NCI-H1105 treated with DMSO at 0.1 percent for 48 hours (cell line): ENCODE measurements at regions not wholly inside any gene's neighbourhood (a gene's known extent, or its start where the extent isn't known, plus 50 kb on each side); places are given as distances from the start of the nearest gene placed in this dataset.

ENCODE experiments used
- DNase-seq: peaks from one replicate; lab custom pipeline; 2025; lab: John Stamatoyannopoulos, UW

DNA sequence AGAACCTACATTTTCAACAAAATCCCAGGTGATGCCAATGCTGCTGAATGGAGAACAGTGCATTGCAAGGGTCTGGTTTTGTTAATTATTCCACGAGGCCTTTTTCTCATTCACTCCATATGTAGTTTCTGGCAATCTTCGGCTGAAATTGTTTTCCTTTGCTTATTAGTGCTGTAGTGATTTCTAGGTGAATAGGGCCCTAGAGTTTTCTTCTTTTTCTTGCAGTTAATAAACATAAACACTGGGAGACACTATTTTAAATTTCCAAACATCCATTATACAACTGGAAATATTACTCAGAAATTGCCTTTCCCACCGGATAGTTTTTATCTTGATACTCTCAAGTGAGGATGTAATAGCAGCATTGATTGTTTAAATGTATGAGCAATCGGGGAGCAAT, 435.6 kb downstream of the XPNPEP1 start:
- no peak for DNase-seq

DNA sequence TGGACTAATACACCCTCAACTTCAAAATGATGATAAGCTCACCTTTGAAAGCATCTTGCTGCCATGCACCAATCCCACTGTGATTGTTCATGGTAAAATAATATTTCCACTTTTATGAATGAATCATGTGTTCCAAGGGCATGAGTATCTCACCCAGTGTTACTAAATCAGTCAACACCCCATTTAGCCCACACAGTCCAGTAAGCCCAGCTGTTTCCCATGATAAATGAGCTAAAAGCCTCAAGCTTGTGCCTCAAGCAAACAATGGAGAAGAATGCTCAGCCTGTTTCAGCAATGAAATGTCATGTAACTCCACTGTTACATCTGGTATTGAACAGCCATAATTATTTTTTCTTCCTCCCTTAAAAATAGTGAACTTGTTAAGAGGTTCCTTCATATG, 442.5 kb downstream of the XPNPEP1 start:
- DNase-seq: no peak

GRCh38 chr10:109475711-109476421, 447.4 kb downstream of the XPNPEP1 start:
- DNase-seq: peak; percentile 33

- DNase-seq: no peak
These were observed 448.5 kb downstream of the XPNPEP1 start for GRCh38 chr10:109474812-109475211.

GRCh38 chr10:109474261-109474660, 449.1 kb downstream of the XPNPEP1 start:
- peak; percentile 3 for DNase-seq

DNA sequence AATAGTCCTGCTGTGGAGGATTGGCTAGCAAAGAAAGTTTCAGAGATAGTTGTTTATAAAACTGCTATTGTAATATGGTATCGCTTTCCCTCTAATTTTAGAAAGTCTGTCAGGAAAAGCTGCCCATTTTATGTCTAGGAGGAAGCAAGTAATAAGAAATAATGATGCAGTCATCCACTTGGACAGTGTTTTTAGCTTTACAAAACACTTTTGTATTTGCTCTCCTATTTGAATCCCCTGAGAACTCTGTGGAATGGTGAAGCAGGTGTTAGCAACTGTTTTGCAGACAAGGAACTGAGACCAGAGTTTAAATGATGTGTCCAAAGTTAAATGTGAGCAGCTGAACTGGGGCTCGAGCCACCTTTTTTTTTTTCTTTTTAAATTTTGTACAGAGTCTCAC, 455.8 kb downstream of the XPNPEP1 start:
- no peak for DNase-seq

DNA sequence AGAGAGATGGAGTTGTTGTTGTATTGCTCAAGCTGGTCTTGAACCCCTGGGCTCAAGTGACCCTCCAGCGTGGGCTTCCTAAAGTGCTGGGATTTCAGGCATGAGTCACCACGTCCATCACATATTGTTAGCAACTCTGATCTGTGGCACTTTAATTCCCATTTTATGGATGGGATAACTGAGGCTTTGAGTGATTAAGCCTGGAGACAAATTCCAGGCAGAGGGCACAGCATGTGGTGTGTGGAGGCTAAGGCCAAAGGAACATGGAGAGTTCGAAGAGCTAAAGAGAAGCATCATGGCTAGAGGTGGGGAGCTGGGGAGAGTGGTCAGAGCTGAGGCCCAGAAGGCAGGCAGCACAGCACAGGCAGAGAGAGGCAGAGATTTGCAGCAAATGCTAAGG, 458.4 kb downstream of the XPNPEP1 start:
- DNase-seq: no peak

- DNase-seq: no peak
These were observed 466.0 kb downstream of the XPNPEP1 start for GRCh38 chr10:109457302-109457638.

DNA sequence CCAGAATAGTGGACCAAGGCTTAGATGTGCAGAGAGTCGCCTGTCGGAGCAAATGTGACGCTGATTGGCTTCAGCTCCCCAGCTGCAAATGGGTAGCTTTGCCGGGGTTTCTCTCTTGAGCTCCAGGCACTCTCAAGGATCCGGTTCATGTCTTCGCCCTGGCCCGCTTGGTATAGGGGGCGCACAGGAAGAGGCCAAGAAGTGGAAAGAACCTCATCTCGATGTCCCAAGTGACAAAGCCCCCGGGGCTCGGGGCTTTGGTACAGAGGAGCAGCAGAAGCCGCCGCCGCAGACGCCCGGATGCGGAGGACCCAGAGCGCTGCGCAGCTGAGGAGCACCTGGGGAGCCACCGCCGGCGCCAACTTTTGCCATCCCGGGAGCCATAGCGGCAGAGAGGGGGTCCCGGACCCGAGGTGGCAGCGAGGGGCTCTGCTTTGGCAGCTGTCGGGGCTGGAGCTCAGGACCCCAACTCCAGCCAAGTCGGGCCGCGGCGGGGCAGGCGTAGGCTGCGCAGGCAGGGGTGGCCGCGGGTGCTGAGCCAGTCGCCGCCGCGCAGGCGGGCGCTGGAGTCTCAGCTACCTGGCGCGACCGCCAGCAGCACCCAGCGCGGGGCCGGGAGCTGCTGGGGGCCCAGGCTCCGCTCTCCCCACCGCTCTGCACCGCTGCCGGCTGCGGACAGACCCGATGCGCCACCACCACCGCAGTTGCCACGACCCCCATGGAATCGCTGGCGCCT, 466.6 kb downstream of the XPNPEP1 start:
- DNase-seq: no peak

DNA sequence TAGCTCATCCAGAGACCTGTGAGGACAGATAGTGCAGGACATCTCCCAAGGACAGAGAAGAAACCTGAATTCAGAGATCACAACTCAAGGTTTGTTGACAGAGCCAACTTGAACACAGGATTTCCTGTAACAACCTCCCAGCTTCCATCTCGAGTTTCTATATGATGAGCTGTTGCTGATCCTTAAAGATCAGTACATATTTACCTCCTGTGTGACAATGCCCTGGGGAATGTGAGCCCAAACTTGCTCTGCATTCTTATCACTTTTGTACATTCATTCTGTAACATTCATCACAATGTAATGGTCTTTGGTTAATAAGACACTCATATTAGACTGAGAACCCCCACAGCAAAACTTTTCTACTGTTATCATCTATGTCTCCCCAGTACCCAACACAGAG, 468.6 kb downstream of the XPNPEP1 start:
- no peak for DNase-seq

DNA sequence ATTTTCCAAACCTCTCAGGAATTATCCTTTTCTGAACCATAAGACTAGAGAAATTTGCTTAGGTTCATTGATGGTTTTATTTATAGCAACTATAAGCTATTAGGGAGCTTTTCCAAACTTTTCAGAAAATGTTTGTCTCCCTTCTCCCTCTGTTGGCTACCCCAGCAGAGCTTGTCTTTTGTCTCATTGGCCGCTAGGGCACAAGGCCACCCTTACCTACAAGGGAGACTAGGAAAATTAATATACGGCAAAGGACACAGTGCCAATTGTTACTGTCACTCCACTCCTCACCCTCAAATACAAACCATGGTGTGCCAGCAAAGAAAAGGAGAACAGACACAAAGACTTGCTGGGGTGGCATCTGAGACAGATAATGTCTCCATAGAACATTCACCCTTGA, 471.4 kb downstream of the XPNPEP1 start:
- DNase-seq: no peak

- DNase-seq: peak; percentile 81
These were observed 472.6 kb downstream of the XPNPEP1 start for GRCh38 chr10:109450702-109451101.

DNA sequence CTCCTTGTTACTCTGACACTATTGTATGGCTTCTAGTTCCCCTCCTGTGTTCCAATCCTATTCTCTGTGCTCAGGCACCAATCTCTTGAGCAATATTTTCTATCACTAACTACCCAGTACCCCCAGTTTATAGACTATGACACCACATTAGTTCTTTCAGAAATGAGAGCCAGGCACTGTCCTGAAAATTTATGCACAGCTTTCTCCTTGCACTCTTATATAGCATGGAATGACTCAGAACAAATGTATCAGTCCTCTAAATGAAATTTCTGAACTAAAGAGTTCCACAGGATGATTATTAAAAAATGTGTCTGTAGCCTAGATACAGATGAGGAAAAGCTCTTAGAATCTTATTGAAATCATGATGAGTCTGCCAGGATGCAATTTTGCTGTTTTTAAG, 489.9 kb downstream of the XPNPEP1 start:
- DNase-seq: no peak

GRCh38 chr10:109432281-109432680, 491.0 kb downstream of the XPNPEP1 start:
- DNase-seq: no peak

GRCh38 chr10:109430799-109431198, 492.5 kb downstream of the XPNPEP1 start:
- DNase-seq: no peak

GRCh38 chr10:109430043-109430760, 493.1 kb downstream of the XPNPEP1 start:
- DNase-seq: no peak

- no peak for DNase-seq
These were observed 494.4 kb downstream of the XPNPEP1 start for GRCh38 chr10:109428775-109429491.

GRCh38 chr10:109427411-109427810, 495.9 kb downstream of the XPNPEP1 start:
- no peak for DNase-seq

DNA sequence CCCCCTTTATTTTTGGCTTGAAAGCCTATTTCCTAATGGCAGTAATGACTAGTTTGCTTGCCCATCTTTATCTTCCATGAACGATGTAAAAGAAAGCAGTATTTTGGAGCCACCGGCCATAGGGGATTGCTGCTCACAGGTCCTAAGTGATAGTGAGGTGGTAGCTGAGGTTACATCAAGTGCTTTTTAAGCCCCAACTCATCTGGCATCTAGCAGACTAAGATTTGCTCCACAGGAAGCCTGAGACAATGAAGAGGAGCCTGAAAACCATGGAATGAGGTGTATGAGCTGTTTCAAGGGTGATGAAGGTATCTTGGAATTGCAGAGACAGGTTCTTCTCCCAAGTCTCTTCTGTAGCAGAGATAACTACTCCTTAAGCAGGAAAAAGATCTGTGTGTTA, 496.3 kb downstream of the XPNPEP1 start:
- no peak for DNase-seq

DNA sequence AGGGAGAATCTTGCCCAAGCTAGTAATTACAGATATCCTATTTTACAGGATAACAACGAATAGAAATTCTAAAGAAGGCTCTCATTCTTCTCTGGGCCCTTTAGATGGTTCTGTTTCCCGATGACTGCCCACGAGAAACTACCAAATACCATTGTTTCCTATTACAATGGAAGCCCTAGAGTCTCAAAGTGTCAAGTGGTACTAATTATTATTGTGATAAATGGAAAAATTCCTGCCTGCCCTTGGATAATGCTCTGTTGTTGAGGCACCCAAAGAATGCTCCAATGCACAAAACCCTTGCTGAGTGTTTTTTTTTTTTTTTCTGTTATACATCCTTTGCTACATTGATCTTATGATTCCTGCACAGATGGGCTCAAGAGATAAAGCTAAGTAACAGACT, 504.5 kb downstream of the XPNPEP1 start:
- no peak for DNase-seq

GRCh38 chr10:109417803-109418202, 505.5 kb downstream of the XPNPEP1 start:
- no peak for DNase-seq

DNA sequence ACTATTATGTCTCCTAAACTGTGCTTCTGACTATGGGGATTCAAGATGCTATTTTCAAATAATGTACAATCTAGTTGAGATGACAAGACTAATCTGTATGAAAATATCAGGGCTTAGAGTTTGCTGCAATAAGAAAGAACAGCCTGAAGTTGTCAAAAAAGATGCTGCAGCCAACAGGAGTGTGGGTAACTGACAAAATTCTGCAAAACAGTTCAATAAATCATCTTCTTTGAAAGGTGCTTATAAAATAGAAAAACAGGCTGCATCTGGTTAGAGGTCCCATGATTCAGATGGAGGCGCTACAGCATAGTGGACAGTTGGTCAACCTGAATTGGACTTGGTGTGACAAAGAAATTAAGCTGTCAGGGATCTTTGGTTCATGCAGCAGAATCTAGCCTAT, 511.0 kb downstream of the XPNPEP1 start:
- DNase-seq: no peak

GRCh38 chr10:109411917-109412316, 511.4 kb downstream of the XPNPEP1 start:
- DNase-seq: no peak
